DND-41 (cell line): ENCODE measurements at regions not wholly inside any gene's neighbourhood (a gene's known extent, or its start where the extent isn't known, plus 50 kb on each side); places are given as distances from the start of the nearest gene placed in this dataset.

Experiments used
- ATAC-seq: fragments of 200-7000 bp; cut with Tn5 transposase; 3 replicates; pipeline ENCODE4 v1.9.1; 2021; ENCODE audit warnings: low read depth; ENCODE audit not compliant: insufficient read depth
- DNase-seq: peaks from one replicate; pipeline ENCODE4 v3.0.0-alpha.2; 2020
- H2AFZ ChIP-seq: 2 replicates; pipeline ENCODE4 v1.6.0; 2012; ENCODE audit warnings: low read depth, low read length
- H3K27ac ChIP-seq: 2 replicates; pipeline ENCODE4 v1.5.1; 2012; ENCODE audit warnings: low read length, inconsistent platforms
- H3K27me3 ChIP-seq: fragments of 200-600 bp; sonication (generic); 2 replicates; pipeline ENCODE4 v1.6.0; 2012; ENCODE audit warnings: low read length, mild to moderate bottlenecking, inconsistent platforms; ENCODE audit not compliant: insufficient read depth, poor library complexity
- H3K36me3 ChIP-seq: 2 replicates; pipeline ENCODE4 v1.5.1; 2012; ENCODE audit warnings: low read length, inconsistent platforms; ENCODE audit not compliant: insufficient read depth
- H3K4me1 ChIP-seq: 2 replicates; pipeline ENCODE4 v1.5.1; 2012; ENCODE audit warnings: mild to moderate bottlenecking, low read length; ENCODE audit not compliant: insufficient read depth
- H3K4me2 ChIP-seq: 2 replicates; pipeline ENCODE4 v1.6.0; 2012; ENCODE audit warnings: mild to moderate bottlenecking, moderate library complexity, low read length, inconsistent platforms; ENCODE audit not compliant: insufficient read depth
- H3K4me3 ChIP-seq, 2 experiments: fragments of 200-600 bp in 1 of 2; shearing (Covaris generic) in 1 of 2; 2 replicates each; pipeline ENCODE4 v1.5.1; 2012 to 2016; ENCODE audit warnings: inconsistent platforms in 2 of 2, low read length in 2 of 2, mild to moderate bottlenecking in 2 of 2, low read depth in 1 of 2, moderate library complexity in 1 of 2
- H3K79me2 ChIP-seq: 2 replicates; pipeline ENCODE4 v1.6.0; 2012; ENCODE audit warnings: low read length, inconsistent platforms; ENCODE audit not compliant: insufficient read depth
- H3K9ac ChIP-seq: 2 replicates; pipeline ENCODE4 v1.6.0; 2012; ENCODE audit warnings: low read depth, mild to moderate bottlenecking, inconsistent platforms, low read length, moderate library complexity
- H3K9me3 ChIP-seq: 2 replicates; pipeline ENCODE4 v1.5.1; 2012; ENCODE audit warnings: low read length, moderate library complexity, mild to moderate bottlenecking, inconsistent platforms; ENCODE audit not compliant: insufficient read depth, severe bottlenecking
- H4K20me1 ChIP-seq: 2 replicates; pipeline ENCODE4 v1.6.0; 2012; ENCODE audit warnings: low read length; ENCODE audit not compliant: insufficient read depth
- EZH2 ChIP-seq: IDR thresholded peaks from 3 replicates; pipeline ENCODE4 v1.6.1; 2012; ENCODE audit warnings: borderline replicate concordance, low read depth, mild to moderate bottlenecking, moderate library complexity, low read length, inconsistent platforms; ENCODE audit not compliant: severe bottlenecking
- TF ChIP-seq, protein P1 (sequence below): IDR thresholded peaks from 2 replicates; pipeline ENCODE4 v1.5.1; 2012; ENCODE audit warnings: borderline replicate concordance, low read length, moderate library complexity, mild to moderate bottlenecking; ENCODE audit not compliant: poor library complexity, severe bottlenecking; ENCODE audit errors: extremely low read depth

DNA sequence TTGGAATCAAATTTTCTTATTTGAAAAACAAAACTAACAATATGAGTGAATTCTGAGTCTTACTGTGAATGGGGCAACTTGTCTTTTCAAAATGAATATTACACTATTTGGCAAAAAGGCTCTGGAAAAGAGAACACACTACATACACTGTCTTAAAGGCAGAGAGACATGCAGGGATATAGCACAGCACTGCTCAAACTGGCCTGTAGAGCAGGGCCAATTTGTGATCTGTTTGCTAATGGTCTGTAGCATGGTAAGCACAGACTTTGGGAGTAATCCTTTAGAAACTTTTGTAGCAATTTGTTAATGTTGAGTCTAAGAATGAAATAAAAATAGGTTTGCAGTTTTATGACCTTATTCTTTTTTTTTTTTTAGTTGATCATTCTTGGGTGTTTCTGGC lies 679.8 kb upstream of the SGO1 start:
- no peak overlapping the region for H2AFZ ChIP-seq
- H3K27ac ChIP-seq, result no peak overlapping the region
- H3K4me1 ChIP-seq, result no peaks in the 10 kb centered on the region
- no peaks in the 10 kb centered on the region for H3K79me2 ChIP-seq
- no peak overlapping the region for H3K9ac ChIP-seq
- no peak for ATAC-seq
- H3K9me3 ChIP-seq, result no peaks in the 10 kb centered on the region
- H3K36me3 ChIP-seq, result no peaks in the 10 kb centered on the region
- no peak overlapping the region for H3K4me3 ChIP-seq
- no peak overlapping the region for H3K4me2 ChIP-seq
- no peaks in the 10 kb centered on the region for H3K27me3 ChIP-seq
- TF ChIP-seq, protein P1, sequence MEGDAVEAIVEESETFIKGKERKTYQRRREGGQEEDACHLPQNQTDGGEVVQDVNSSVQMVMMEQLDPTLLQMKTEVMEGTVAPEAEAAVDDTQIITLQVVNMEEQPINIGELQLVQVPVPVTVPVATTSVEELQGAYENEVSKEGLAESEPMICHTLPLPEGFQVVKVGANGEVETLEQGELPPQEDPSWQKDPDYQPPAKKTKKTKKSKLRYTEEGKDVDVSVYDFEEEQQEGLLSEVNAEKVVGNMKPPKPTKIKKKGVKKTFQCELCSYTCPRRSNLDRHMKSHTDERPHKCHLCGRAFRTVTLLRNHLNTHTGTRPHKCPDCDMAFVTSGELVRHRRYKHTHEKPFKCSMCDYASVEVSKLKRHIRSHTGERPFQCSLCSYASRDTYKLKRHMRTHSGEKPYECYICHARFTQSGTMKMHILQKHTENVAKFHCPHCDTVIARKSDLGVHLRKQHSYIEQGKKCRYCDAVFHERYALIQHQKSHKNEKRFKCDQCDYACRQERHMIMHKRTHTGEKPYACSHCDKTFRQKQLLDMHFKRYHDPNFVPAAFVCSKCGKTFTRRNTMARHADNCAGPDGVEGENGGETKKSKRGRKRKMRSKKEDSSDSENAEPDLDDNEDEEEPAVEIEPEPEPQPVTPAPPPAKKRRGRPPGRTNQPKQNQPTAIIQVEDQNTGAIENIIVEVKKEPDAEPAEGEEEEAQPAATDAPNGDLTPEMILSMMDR, result no peak
- no peak for TF ChIP-seq EZH2
- no peak for DNase-seq
- no peaks in the 10 kb centered on the region for H4K20me1 ChIP-seq

- no peak for DNase-seq
- H3K4me3 ChIP-seq, result no peak overlapping the region
- H3K9ac ChIP-seq, result no peak overlapping the region
- H3K36me3 ChIP-seq, result no peaks in the 10 kb centered on the region
- H4K20me1 ChIP-seq, result no peaks in the 10 kb centered on the region
- no peaks in the 10 kb centered on the region for H3K79me2 ChIP-seq
- no peak overlapping the region for H3K4me2 ChIP-seq
- ATAC-seq, result no peak
- H2AFZ ChIP-seq, result no peak overlapping the region
- H3K27ac ChIP-seq, result no peak overlapping the region
- no peaks in the 10 kb centered on the region for H3K27me3 ChIP-seq
- no peaks in the 10 kb centered on the region for H3K9me3 ChIP-seq
- no peaks in the 10 kb centered on the region for H3K4me1 ChIP-seq
- TF ChIP-seq, protein P1, result no peak
- TF ChIP-seq EZH2, result no peak
Observed at GRCh38 chr3:20861454-20861853, 675.4 kb upstream of the SGO1 start.

GRCh38 chr3:20857636-20858035 lies 671.6 kb upstream of the SGO1 start:
- Histone ChIP-seq H3K4me2 (no peak overlapping the region), H2AFZ (no peak overlapping the region), H3K9me3 (no peaks in the 10 kb centered on the region), H3K9ac (no peak overlapping the region), H3K27me3 (no peaks in the 10 kb centered on the region), H3K79me2 (no peaks in the 10 kb centered on the region), H3K27ac (no peak overlapping the region), H3K36me3 (no peaks in the 10 kb centered on the region), H3K4me1 (no peaks in the 10 kb centered on the region), H4K20me1 (no peaks in the 10 kb centered on the region), H3K4me3 (no peak overlapping the region)
- no peak for DNase-seq
- TF ChIP-seq, protein P1, result no peak
- TF ChIP-seq EZH2, result no peak
- no peak for ATAC-seq

DNA sequence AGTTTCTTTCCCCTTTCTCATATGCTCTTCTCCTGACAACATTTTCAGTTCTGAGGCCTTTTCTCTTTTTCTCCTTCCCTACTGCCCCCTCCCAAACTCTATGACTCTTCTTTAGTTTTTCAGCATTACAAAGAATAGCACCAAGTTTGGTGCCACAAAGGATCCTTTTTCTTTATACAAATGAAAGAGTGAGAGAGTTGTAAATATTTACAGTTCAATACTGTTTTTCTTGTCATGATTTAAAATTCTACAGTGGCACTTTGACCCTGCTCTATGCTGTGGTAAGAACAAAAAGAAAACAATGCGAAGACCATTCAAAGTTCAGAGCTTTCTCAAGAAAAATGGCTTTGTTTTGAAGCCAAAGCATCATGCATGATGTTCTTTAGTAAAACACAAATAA lies 667.9 kb upstream of the SGO1 start:
- Histone ChIP-seq H3K27me3 (no peaks in the 10 kb centered on the region), H2AFZ (no peak overlapping the region), H3K79me2 (no peaks in the 10 kb centered on the region), H3K9ac (no peak overlapping the region), H3K36me3 (no peaks in the 10 kb centered on the region), H3K4me3 (no peak overlapping the region), H3K27ac (no peak overlapping the region), H4K20me1 (no peaks in the 10 kb centered on the region), H3K4me2 (no peak overlapping the region), H3K4me1 (no peaks in the 10 kb centered on the region), H3K9me3 (no peaks in the 10 kb centered on the region)
- ATAC-seq (no peak), DNase-seq (no peak)
- TF ChIP-seq, protein P1, result no peak
- TF ChIP-seq EZH2, result no peak
